GM20000 (cell line): ENCODE measurements at regions not wholly inside any gene's neighbourhood (a gene's known extent, or its start where the extent isn't known, plus 50 kb on each side); places are given as distances from the start of the nearest gene placed in this dataset.

Source experiments
- DNase-seq: peaks from one replicate; pipeline ENCODE4 v3.0.0; 2012; ENCODE audit warnings: low spot score
- CTCF ChIP-seq: IDR thresholded peaks from 2 replicates; pipeline ENCODE4 v1.5.1; 2012; ENCODE audit warnings: mild to moderate bottlenecking, control low read depth; ENCODE audit errors: extremely low read depth, missing control alignments

- no peak for DNase-seq
- TF ChIP-seq CTCF: no peak
Measured at GRCh38 chr5:174246743-174247142, 201.2 kb downstream of the NSG2 start.

- TF ChIP-seq CTCF: no peak
- DNase-seq: no peak
Measured at GRCh38 chr5:174247301-174247700, 201.8 kb downstream of the NSG2 start.

GRCh38 chr5:174251305-174252000, 205.9 kb downstream of the NSG2 start:
- TF ChIP-seq CTCF: no peak
- DNase-seq: no peak

GRCh38 chr5:174252121-174252520, 206.6 kb downstream of the NSG2 start:
- DNase-seq: no peak

GRCh38 chr5:174259696-174260420, 214.4 kb downstream of the NSG2 start:
- TF ChIP-seq CTCF: no peak
- no peak for DNase-seq

More at GRCh38 chr5:174252121-174252520, 206.6 kb downstream of the NSG2 start:
- TF ChIP-seq CTCF: no peak

- no peak for DNase-seq
- no peak for TF ChIP-seq CTCF
Measured at GRCh38 chr5:174271316-174271715, 225.8 kb downstream of the NSG2 start.

GRCh38 chr5:174272671-174273070, 227.2 kb downstream of the NSG2 start:
- DNase-seq: no peak

More at GRCh38 chr5:174272671-174273070, 227.2 kb downstream of the NSG2 start:
- TF ChIP-seq CTCF: no peak
